AG04449 (cell line): ENCODE measurements at regions not wholly inside any gene's neighbourhood (a gene's known extent, or its start where the extent isn't known, plus 50 kb on each side); places are given as distances from the start of the nearest gene placed in this dataset.

ENCODE experiments used
- CTCF ChIA-PET: fragments of 350-600 bp; formaldehyde crosslinking; extraction: SDS; loops from one replicate; lab custom pipeline; 2021; ENCODE audit warnings: antibody characterized with exemption; lab: Yijun Ruan, JAX
- POLR2A ChIA-PET: fragments of 400-600, 350-600 bp; formaldehyde crosslinking; extraction: SDS; loops from one replicate; lab custom pipeline; 2020; ENCODE audit warnings: antibody characterized with exemption, inconsistent platforms; lab: Yijun Ruan, JAX
- DNase-seq: peaks from one replicate; pipeline ENCODE4 v3.0.0-alpha.2; 2010; ENCODE audit warnings: low read depth, low spot score
- H3K4me3 ChIP-seq: 2 replicates; pipeline ENCODE4 v1.5.1; 2011; ENCODE audit warnings: low read depth, mild to moderate bottlenecking, control low read depth, low read length
- TF ChIP-seq, protein P1 (sequence below): IDR thresholded peaks from one replicate; pipeline ENCODE4 v1.5.1; 2011; ENCODE audit warnings: mild to moderate bottlenecking, moderate library complexity, low read length, control low read depth, inconsistent platforms; ENCODE audit not compliant: insufficient read depth; ENCODE audit errors: missing control alignments

- DNase-seq = no peak
- no peak overlapping the region for H3K4me3 ChIP-seq
- ChIA-PET CTCF (no interaction called here), POLR2A (no interaction called here)
- TF ChIP-seq, protein P1, sequence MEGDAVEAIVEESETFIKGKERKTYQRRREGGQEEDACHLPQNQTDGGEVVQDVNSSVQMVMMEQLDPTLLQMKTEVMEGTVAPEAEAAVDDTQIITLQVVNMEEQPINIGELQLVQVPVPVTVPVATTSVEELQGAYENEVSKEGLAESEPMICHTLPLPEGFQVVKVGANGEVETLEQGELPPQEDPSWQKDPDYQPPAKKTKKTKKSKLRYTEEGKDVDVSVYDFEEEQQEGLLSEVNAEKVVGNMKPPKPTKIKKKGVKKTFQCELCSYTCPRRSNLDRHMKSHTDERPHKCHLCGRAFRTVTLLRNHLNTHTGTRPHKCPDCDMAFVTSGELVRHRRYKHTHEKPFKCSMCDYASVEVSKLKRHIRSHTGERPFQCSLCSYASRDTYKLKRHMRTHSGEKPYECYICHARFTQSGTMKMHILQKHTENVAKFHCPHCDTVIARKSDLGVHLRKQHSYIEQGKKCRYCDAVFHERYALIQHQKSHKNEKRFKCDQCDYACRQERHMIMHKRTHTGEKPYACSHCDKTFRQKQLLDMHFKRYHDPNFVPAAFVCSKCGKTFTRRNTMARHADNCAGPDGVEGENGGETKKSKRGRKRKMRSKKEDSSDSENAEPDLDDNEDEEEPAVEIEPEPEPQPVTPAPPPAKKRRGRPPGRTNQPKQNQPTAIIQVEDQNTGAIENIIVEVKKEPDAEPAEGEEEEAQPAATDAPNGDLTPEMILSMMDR = no peak
These were observed 115.5 kb downstream of the GMNC start for GRCh38 chr3:190746986-190747385.

DNA sequence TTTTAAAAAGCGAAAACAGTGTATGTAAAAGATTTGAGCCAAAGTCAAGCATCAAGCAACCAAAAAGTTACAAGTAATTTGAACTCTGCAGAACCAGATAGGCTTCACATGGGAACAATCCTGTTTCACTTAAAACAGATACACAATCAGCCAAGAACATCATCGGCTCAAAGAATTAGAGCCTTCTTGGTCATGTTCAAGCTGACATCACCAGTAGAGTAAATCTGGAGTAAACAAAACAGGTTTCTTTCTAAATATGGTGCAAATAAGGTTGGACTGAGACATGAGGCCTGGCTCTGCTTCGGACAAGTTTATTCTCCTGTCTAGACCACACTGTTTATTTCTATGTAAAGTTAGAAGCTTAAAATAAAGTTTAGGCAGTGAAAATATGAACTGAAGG lies 116.0 kb downstream of the GMNC start:
- TF ChIP-seq, protein P1 = no peak
- ChIA-PET POLR2A (no interaction called here), CTCF (no interaction called here)
- no peak for DNase-seq
- no peak overlapping the region for H3K4me3 ChIP-seq

DNA sequence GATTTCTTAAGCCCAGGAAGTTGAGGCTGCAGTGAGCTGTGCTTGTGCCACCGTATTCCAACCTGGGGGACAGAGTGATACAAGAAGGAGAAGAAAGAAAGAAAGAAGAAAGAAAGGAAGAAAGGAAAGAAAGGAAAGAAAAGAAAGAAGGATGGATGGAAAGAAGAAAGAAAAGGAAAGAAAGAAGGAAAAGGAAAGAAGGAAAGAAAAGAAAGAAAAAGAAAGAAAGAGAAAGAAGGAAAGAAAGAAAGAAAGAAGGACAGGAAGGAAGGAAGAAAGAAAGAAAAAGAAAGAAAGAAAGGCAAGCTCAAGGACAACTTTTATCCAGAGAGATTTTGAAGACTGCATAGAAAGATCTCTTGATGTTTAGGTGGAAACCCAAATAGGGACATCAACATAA lies 120.7 kb downstream of the GMNC start:
- DNase-seq = no peak
- POLR2A ChIA-PET = no interaction called here
- TF ChIP-seq, protein P1 = no peak
- CTCF ChIA-PET = interaction anchor here (0.7 to 1.6 kb wide), 2 partner anchors 41 to 228 kb away, joined by 3 to 5 read pairs; partner anchors contain the start of gene IL1RAP
- no peak overlapping the region for H3K4me3 ChIP-seq

- DNase-seq = no peak
- TF ChIP-seq, protein P1 = no peak
- POLR2A ChIA-PET = no interaction called here
- H3K4me3 ChIP-seq = no peak overlapping the region
- CTCF ChIA-PET = no interaction called here
These were observed 122.8 kb downstream of the GMNC start for GRCh38 chr3:190739641-190740185.

GRCh38 chr3:190738636-190739155 lies 123.8 kb downstream of the GMNC start:
- TF ChIP-seq, protein P1 = no peak
- DNase-seq = no peak
- POLR2A ChIA-PET = no interaction called here
- H3K4me3 ChIP-seq = no peak overlapping the region
- CTCF ChIA-PET = no interaction called here

- no peak for DNase-seq
- ChIA-PET POLR2A (no interaction called here), CTCF (no interaction called here)
- TF ChIP-seq, protein P1 = no peak
- no peak overlapping the region for H3K4me3 ChIP-seq
These were observed 125.0 kb downstream of the GMNC start for GRCh38 chr3:190737446-190737845.
